ENCODE measurements at regions not wholly inside any gene's neighbourhood (a gene's known extent, or its start where the extent isn't known, plus 50 kb on each side); places are given as distances from the start of the nearest gene placed in this dataset.

- Histone ChIP-seq H3K4me3 (ENCODE audit: extremely low read depth in 1 of 4, insufficient read depth in 2 of 4, low read depth in 3 of 4, low read length in 4 of 4) (no peak overlapping the region), H2BK15ac (ENCODE audit: low read length) (no peak overlapping the region), H3K27me3 (replicated peaks in 1 of 4; ENCODE audit: control insufficient read depth in 3 of 4, extremely low read depth in 1 of 4, insufficient read depth in 3 of 4, low read length in 3 of 4) (no peaks in the 10 kb centered on the region), H3K23me2 (ENCODE audit: low read depth, low read length) (no peaks in the 10 kb centered on the region), H3K18ac (ENCODE audit: extremely low read depth, low read length) (no peak overlapping the region), H3K14ac (ENCODE audit: insufficient read length) (no peak overlapping the region), H3K79me1 (ENCODE audit: low read depth, low read length) (no peaks in the 10 kb centered on the region), H4K20me1 (replicated peaks in 1 of 2; ENCODE audit: control insufficient read depth in 1 of 2, insufficient read depth in 2 of 2, low read length in 2 of 2) (no peaks in the 10 kb centered on the region), H3K79me2 (ENCODE audit: control insufficient read depth in 1 of 2, insufficient read depth in 2 of 2, low read length in 2 of 2) (no peaks in the 10 kb centered on the region), H3K56ac (replicated peaks; ENCODE audit: insufficient read length, low read depth, low read length) (no peak overlapping the region), H2BK12ac (ENCODE audit: low read depth, low read length) (no peak overlapping the region), H4K5ac (ENCODE audit: insufficient read length, low read depth, low read length) (no peak overlapping the region), H4K91ac (replicated peaks; ENCODE audit: insufficient read length, low read length) (no peak overlapping the region), H3K4ac (replicated peaks; ENCODE audit: insufficient read length, low read depth, low read length) (no peak overlapping the region), H3K23ac (ENCODE audit: insufficient read length) (no peak overlapping the region), H2BK20ac (ENCODE audit: low read length) (no peak overlapping the region), H3K27ac (ENCODE audit: low read depth, low read length) (no peak overlapping the region), H3K36me3 (ENCODE audit: control insufficient read depth in 2 of 4, insufficient read depth in 4 of 4, low read length in 3 of 4) (no peaks in the 10 kb centered on the region), H3K9me3 (ENCODE audit: insufficient read depth in 2 of 2, low read depth in 1 of 2, low read length in 1 of 2) (no peaks in the 10 kb centered on the region), H2AK5ac (ENCODE audit: low read depth, low read length) (no peak overlapping the region), H2AFZ (ENCODE audit: low read length) (no peak overlapping the region), H4K8ac (ENCODE audit: extremely low read depth, insufficient read depth, low read length) (no peak overlapping the region), H2BK5ac (ENCODE audit: low read depth, low read length) (no peak overlapping the region), H3K4me1 (replicated peaks in 1 of 4; ENCODE audit: control insufficient read depth in 3 of 4, insufficient read depth in 4 of 4, low read length in 3 of 4) (no peaks in the 10 kb centered on the region), H2BK120ac (replicated peaks; ENCODE audit: low read depth, low read length) (no peak overlapping the region), H3K4me2 (ENCODE audit: insufficient read depth in 1 of 2, low read depth in 2 of 2, low read length in 2 of 2) (no peak overlapping the region), H3K9ac (replicated peaks in 1 of 4; ENCODE audit: extremely low read depth in 1 of 4, low read depth in 3 of 4, low read length in 3 of 4) (no peak overlapping the region)
- WGBS, 2 experiments (ENCODE audit: extremely low coverage in 1 of 2, insufficient coverage in 1 of 2, insufficient read length in 1 of 2, insufficient replicate concordance in 2 of 2, low coverage in 1 of 2, low lambda C conversion rate in 2 of 2, missing lambda C conversion rate in 1 of 2): 79% methylated on average over 2 of the region's 2 CpGs; no CpG with 5 or more reads in 1 of the 2 experiments
- FAIRE-seq (no peak), DNase-seq (ENCODE audit: low read depth in 1 of 2, low spot score in 2 of 2) (no peak)
- POLR2A ChIA-PET (ENCODE audit: partially characterized antibody): no interaction called here
- CTCF ChIA-PET (ENCODE audit: partially characterized antibody): interaction anchor here (0.7 kb wide), 2 partner anchors 192 to 405 kb away, joined by 3 read pairs; no protein-coding TSS in a partner anchor
- TF ChIP-seq ZNF274 (IDR thresholded peaks at IDR 0.05; ENCODE audit: borderline replicate concordance, extremely low read depth, low read length) (no peak), BRCA1 (IDR thresholded peaks at IDR 0.05; ENCODE audit: low read depth, low read length) (no peak), CTCF (IDR thresholded peaks at IDR 0.05; ENCODE audit: control extremely low read depth in 1 of 3, insufficient read depth in 1 of 3, low read depth in 1 of 3, low read length in 3 of 3) (no peak), SP4 (IDR thresholded peaks at IDR 0.05; ENCODE audit: low read length) (no peak), KDM1A (IDR thresholded peaks at IDR 0.05; ENCODE audit: borderline replicate concordance, low read length) (no peak), CEBPB (IDR thresholded peaks at IDR 0.05; ENCODE audit: low read depth, low read length) (no peak), NANOG (IDR thresholded peaks at IDR 0.05; ENCODE audit: insufficient read depth, low read depth, low read length, poor library complexity, severe bottlenecking) (no peak), RFX5 (IDR thresholded peaks at IDR 0.05; ENCODE audit: borderline replicate concordance, low read depth, low read length) (no peak), JUN (IDR thresholded peaks at IDR 0.05; ENCODE audit: low read depth, low read length) (no peak), ATF2 (IDR thresholded peaks at IDR 0.05; ENCODE audit: low read length) (no peak), SIN3A (conservative IDR thresholded peaks at IDR 0.05 in 1 of 2, IDR thresholded peaks at IDR 0.05 in 1 of 2; ENCODE audit: low read depth in 1 of 2, low read length in 2 of 2) (no peak)
These were observed 361.8 kb downstream of the CAAP1 start for GRCh38 chr9:26530841-26531240.
